ENCODE measurements at regions not wholly inside any gene's neighbourhood (a gene's known extent, or its start where the extent isn't known, plus 50 kb on each side); places are given as distances from the start of the nearest gene placed in this dataset.
A peak's percentile ranks its signal among the peaks of the same experiment; 100 is the strongest.
"Not testable (repeated sequence)": the region's sequence is repeated elsewhere in the genome, so short reads cannot be mapped to it uniquely, and the experiment has no call there.

DNA sequence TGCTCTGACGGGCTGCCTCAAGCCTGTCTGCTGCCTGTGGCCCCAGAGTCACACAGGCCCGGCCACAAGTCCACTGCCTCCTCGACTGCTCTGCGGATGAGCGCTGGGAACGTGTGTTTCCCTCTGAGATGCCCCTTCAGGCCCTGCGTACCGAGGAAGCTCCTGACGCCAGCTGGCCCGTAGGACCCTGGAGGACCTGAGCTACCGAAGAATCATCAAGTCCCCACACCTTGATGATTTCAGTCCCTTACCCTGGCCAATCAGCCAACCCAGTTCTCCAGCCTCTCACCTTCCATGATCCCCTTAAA, 96.6 kb upstream of the LRPAP1 start:
- H3K9me3 ChIP-seq, result no peaks in the 10 kb centered on the region
- DNase-seq, result peak in 2 of 6 donors; percentile 29 to 34
- intact Hi-C loops (cut with DNase I), result no loop called here
- ATAC-seq, result no peak
- no peaks in the 10 kb centered on the region for H3K27me3 ChIP-seq
- no peak overlapping the region for H3K27ac ChIP-seq
- TF ChIP-seq CTCF (IDR thresholded peaks at IDR 0.05), result no peak
- H3K4me1 ChIP-seq, result no peaks in the 10 kb centered on the region
- H3K36me3 ChIP-seq, result no peaks in the 10 kb centered on the region
- no peak overlapping the region for H3K4me3 ChIP-seq
- WGBS, 2 donors, result 79 to 85% methylated on average over 11 of the region's 11 CpGs
- no peak for FAIRE-seq

DNA sequence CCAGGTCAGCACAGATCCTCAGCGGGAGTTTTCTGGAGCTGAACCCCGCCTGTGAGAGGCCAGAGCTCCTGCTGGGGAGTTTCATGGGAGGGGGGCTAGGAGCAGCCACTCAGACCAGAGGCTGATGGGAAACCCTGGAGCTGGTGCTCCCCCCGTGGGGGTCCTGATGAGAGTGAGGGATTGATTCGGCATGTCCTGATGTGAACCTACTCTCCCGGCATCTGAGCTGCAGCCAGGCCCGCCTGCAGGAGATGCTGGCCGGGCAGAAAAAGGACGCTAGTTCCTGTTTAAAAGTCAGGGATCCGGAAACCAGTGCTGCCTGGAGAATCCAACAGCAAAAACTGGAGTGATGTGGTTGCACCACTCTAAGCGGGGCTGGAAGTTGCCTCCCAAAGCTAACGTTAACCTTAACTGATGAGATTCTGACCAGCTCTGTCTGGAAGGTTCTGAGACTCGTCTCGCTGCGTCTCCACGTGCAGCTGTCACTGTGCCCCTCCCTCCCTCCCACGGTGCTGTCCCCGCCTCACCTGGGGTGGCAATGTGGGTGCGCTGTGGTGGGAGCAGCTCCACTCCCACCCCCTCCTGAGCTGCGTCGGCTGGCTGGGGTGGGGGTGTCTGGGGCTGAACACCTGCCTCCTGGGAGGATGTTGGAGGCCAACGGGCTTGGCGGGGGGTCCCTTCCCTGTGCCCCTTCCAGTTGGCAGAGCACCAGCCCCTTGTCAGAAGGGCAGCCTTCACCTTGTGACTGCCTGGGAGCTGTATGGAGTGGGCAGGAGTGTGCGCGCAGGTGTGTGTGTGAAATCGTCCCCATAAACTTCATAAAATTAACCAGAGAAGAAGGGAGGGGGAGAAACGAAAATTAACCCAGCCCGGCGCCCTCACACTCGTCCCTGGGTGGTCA, 96.0 kb upstream of the LRPAP1 start:
- H3K36me3 ChIP-seq; H3K27me3 ChIP-seq; FAIRE-seq; H3K27ac ChIP-seq; H3K4me3 ChIP-seq; H3K4me1 ChIP-seq; ATAC-seq; intact Hi-C loops (cut with DNase I); H3K9me3 ChIP-seq: not testable (repeated sequence)
- peak in 2 of 6 donors; percentile 22 to 28 for DNase-seq
- WGBS, 2 donors, result 44 to 45% methylated on average over 26 to 27 of the region's 29 CpGs

DNA sequence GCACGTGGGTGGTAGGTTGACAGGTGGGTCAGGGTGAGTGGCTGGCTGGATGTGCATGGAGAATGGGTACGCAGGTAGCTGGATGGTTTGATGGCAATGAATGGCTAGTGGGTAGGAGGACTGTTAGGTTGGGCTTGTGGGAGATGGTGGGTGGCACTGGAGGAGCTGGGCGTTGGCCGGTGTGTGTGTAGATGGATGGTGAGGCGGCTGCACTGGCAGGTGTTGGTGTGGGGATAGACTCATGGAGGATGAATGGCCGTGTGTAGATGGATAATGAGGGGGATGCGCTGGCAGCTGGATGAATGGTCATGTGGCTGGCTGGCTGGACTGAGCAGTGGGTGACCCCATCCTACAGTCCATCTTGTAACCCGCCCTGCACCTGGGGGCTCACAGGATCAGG, 95.2 kb upstream of the LRPAP1 start:
- intact Hi-C loops (cut with DNase I); H3K9me3 ChIP-seq; H3K27me3 ChIP-seq; H3K36me3 ChIP-seq; FAIRE-seq; H3K27ac ChIP-seq; H3K4me3 ChIP-seq; H3K4me1 ChIP-seq; ATAC-seq: not testable (repeated sequence)
- 71 to 74% methylated on average over 7 to 8 of the region's 8 CpGs for WGBS, 2 donors
- peak in 1 of 6 donors; percentile 21 for DNase-seq

DNA sequence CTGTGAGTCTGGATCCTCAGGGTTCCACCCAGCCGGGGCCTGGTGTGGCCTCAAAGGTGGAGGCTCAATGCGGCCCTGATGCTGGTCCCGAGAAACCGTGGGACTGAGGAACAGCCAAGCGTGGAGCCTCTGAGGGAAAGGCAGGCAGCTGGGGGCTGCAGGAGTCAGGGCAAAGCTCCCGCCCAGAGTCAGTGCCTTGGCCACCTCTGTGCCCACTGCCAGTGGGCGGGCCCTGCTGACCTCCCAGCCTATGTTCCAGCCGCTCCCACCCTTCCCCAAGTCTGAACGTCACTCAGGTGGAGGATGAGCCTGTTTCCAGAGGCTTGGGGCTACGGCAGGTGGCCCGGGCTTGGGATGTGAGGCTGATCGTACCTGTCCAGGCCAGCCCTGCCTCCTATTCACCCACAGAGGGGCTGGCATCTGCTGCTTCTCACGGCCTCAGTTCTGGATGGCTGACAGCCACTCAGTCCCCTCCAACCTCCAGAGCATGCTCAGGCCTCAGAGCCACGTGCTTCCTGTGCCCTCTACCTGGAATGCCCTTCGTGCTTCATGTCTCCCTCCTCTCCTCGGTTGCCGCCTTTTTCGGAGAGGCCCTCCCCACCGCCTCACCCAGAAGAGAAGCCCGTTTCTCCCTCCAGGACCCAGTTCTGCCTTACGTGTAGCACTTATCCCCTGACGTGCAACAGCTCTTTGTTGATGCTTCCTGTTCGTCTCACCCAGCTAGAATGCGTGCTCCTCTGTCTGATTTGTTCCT, 94.1 kb upstream of the LRPAP1 start:
- H3K27me3 ChIP-seq; H3K27ac ChIP-seq; FAIRE-seq; H3K4me1 ChIP-seq; ATAC-seq; H3K4me3 ChIP-seq; H3K9me3 ChIP-seq; intact Hi-C loops (cut with DNase I); H3K36me3 ChIP-seq: not testable (repeated sequence)
- WGBS, 2 donors, result 52 to 59% methylated on average over 23 to 24 of the region's 24 CpGs
- DNase-seq, result peak in 2 of 6 donors; percentile 34 to 50

DNA sequence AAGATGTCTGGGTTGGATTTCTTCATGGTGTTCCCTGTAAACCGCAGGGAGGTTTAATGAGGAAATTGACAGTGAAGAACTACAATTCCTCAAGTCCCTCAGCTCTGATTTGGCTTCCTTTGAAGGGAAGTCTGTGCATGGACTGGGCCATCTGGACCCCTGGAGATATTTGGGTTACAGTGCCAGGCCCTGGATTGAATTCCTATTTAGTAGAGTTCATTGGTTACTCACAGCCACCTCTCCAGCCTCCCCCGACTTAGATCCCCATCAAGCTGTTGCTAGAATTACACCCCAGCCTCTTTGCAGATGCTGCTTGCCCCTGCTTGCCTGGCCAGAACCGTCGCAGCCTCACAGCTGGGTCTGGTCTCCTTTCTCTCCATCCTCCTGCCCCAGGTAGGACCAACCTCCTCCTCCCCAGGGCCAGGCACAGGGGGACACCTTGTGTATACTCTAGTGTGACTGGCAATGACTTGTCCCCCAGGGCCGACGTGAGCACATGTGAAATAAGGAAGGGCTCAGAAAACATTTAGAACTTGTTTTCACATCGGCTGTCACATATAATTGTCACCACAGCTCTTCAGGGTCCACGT, 93.2 kb upstream of the LRPAP1 start:
- H3K27ac ChIP-seq; H3K9me3 ChIP-seq; ATAC-seq; FAIRE-seq; H3K4me3 ChIP-seq; H3K36me3 ChIP-seq; H3K4me1 ChIP-seq; intact Hi-C loops (cut with DNase I); H3K27me3 ChIP-seq: not testable (repeated sequence)
- DNase-seq, result peak in 2 of 6 donors; percentile 28 to 31
- WGBS, 2 donors, result 46 to 57% methylated on average over 8 of the region's 8 CpGs

DNA sequence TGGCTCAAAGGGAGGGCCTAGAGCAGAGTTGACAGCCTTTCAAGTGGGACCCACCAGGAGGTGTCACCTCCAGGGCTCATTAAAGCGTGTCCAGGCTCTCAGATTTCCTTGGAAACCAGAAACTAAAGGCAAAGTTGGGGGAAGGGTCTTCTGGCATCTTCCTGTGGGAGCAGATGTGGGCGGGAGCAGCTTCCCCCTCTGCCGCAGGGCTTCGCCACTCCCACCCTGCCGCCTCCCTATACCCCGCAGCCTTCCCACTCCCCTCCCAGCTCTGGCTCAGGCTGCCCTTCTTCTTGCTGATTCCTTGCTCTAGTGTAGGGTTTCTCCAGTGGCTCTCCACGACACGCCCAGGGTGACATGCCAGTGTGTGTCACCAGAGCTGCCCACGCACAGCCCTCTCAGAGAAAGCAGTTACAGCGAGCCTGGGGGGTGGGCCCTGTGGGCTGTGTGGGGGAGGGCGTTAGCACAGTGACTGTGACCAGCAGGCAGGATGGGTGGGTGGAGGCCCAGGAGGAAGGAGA, 91.6 kb upstream of the LRPAP1 start:
- intact Hi-C loops (cut with DNase I); ATAC-seq; H3K4me3 ChIP-seq; H3K9me3 ChIP-seq; H3K4me1 ChIP-seq; H3K27me3 ChIP-seq; FAIRE-seq; H3K27ac ChIP-seq; H3K36me3 ChIP-seq: not testable (repeated sequence)
- WGBS, 2 donors, result 23% methylated on average over 11 of the region's 11 CpGs
- DNase-seq, result peak in 2 of 6 donors; percentile 22 to 46

DNA sequence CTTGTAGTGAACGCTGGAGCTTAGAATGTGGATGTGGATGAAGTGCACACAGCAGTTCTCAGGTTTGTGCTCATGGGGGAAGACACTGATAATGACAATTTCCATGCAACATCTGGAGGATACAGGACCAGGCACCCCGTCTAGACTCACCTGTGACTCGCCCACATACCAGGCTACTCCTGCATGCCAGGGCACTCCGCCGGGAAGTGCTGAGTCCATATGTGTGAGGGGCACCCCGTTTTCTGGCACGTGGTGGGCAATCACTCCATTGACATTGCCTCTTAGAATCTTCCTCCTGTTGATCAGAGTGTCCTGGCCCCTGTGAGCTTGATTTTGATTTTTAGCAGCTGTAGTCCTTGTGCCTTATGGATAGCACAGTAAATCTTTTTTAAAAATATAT, 90.9 kb upstream of the LRPAP1 start:
- FAIRE-seq, result no peak
- Histone ChIP-seq H3K4me1 (no peaks in the 10 kb centered on the region), H3K4me3 (no peak overlapping the region), H3K9me3 (no peaks in the 10 kb centered on the region), H3K27me3 (no peaks in the 10 kb centered on the region), H3K36me3 (no peaks in the 10 kb centered on the region), H3K27ac (no peak overlapping the region)
- DNase-seq, result peak in 2 of 6 donors; percentile 23 to 26
- no peak for TF ChIP-seq CTCF (IDR thresholded peaks at IDR 0.05)
- intact Hi-C loops (cut with DNase I), result no loop called here
- ATAC-seq, result no peak
- 57 to 63% methylated on average over 7 of the region's 7 CpGs for WGBS, 2 donors

- H3K27me3 ChIP-seq; ATAC-seq; H3K27ac ChIP-seq; H3K4me3 ChIP-seq; H3K36me3 ChIP-seq; DNase-seq; H3K4me1 ChIP-seq; H3K9me3 ChIP-seq; intact Hi-C loops (cut with DNase I); FAIRE-seq: not testable (repeated sequence)
- WGBS, 2 donors, result 53 to 62% methylated on average over 6 of the region's 6 CpGs
Observed at GRCh38 chr4:3620365-3620764, 88.1 kb upstream of the LRPAP1 start.

DNA sequence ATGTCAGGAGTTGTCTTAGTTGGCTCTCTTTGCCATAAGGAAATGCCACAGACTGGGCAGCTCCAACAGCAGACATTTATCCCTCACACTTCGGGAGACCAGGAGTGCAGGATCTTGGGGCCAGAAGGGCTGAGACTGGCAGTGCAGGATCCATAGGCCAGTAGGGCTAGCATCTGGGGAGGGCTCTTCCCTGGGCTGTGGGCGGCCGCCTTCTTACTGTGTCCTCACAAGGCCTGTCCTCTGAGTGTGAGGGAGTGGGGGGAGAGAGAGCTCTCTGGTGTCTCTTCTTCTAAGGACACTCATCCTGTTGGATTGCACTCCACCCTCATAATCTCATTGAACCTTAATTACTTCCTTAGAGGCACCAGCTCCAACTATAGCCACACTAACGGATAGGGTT, 87.5 kb upstream of the LRPAP1 start:
- H3K36me3 ChIP-seq; intact Hi-C loops (cut with DNase I); H3K9me3 ChIP-seq; H3K27ac ChIP-seq; FAIRE-seq; ATAC-seq; H3K27me3 ChIP-seq; DNase-seq; H3K4me1 ChIP-seq; H3K4me3 ChIP-seq: not testable (repeated sequence)
- 75 to 78% methylated on average over 4 of the region's 4 CpGs for WGBS, 2 donors

DNA sequence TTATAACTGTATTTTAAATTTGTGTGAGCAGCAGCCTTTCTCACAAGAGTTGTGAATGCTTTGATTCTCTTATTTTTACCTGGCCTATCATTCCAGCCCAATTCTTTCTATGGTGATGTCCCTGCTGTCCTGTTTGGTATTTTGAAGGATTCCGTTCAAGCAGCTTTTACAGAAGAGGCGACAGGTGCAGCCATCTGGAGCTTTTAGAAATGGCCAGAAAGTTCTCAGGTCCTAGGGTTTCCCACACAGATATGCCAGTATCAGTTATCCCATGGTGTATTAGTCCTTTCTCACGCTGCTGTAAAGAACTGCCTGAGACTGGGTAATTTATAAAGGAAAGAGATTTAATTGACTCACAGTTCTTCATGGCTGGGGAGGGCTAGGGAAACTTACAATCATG, 86.1 kb upstream of the LRPAP1 start:
- H3K4me3 ChIP-seq; ATAC-seq; H3K4me1 ChIP-seq; DNase-seq; H3K9me3 ChIP-seq; H3K36me3 ChIP-seq; H3K27ac ChIP-seq; H3K27me3 ChIP-seq; intact Hi-C loops (cut with DNase I); FAIRE-seq: not testable (repeated sequence)
- WGBS, 2 donors, result 51 to 71% methylated on average over 3 of the region's 3 CpGs

Measured in pancreas (tissue), 10 donors.